ENCODE measurements at regions not wholly inside any gene's neighbourhood (a gene's known extent, or its start where the extent isn't known, plus 50 kb on each side); places are given as distances from the start of the nearest gene placed in this dataset.
A peak's percentile ranks its signal among the peaks of the same experiment; 100 is the strongest.

GRCh38 chr15:62844564-62845240, 197.8 kb upstream of the TPM1 start:
- peaks cover 7 to 38% (median 30%) of the 10 kb centered on the region in 4 donors for H3K4me1 ChIP-seq (ENCODE audit: control insufficient read depth in 4 of 4, insufficient read depth in 4 of 4, low read length in 3 of 4)
- no peaks in the 10 kb centered on the region for H3K27me3 ChIP-seq (ENCODE audit: control insufficient read depth in 4 of 4, insufficient read depth in 4 of 4, low read length in 3 of 4)
- no peak overlapping the region for H3K4me3 ChIP-seq (ENCODE audit: low read depth in 1 of 3, low read length in 3 of 3)
- H3K9me3 ChIP-seq (ENCODE audit: control insufficient read depth in 4 of 4, low read length in 3 of 4): no peaks in the 10 kb centered on the region
- H3K36me3 ChIP-seq (ENCODE audit: control insufficient read depth in 4 of 4, insufficient read depth in 3 of 4, low read depth in 1 of 4, low read length in 3 of 4): peaks cover 0 to 8% (median 3%) of the 10 kb centered on the region in 4 donors
- H3K27ac ChIP-seq (ENCODE audit: low read depth in 1 of 2, low read length in 2 of 2): no peak overlapping the region
- 78% methylated on average over 10 of the region's 10 CpGs for WGBS
- no peak for DNase-seq (ENCODE audit: low spot score)
- no peak overlapping the region for H3K9ac ChIP-seq (ENCODE audit: low read depth in 1 of 2, low read length in 2 of 2)
- TF ChIP-seq JUND (IDR thresholded peaks at IDR 0.05) (no peak), GABPA (IDR thresholded peaks at IDR 0.05 in 1 of 2, conservative IDR thresholded peaks at IDR 0.05 in 1 of 2) (no peak), TAF1 (conservative IDR thresholded peaks at IDR 0.05) (no peak)

GRCh38 chr15:62845241-62846126, 197.1 kb upstream of the TPM1 start:
- 57% methylated on average over 12 of the region's 12 CpGs for WGBS
- Histone ChIP-seq H3K4me3 (ENCODE audit: low read depth in 1 of 3, low read length in 3 of 3) (no peak overlapping the region), H3K27ac (ENCODE audit: low read depth in 1 of 2, low read length in 2 of 2) (no peak overlapping the region), H3K9me3 (ENCODE audit: control insufficient read depth in 4 of 4, low read length in 3 of 4) (no peaks in the 10 kb centered on the region), H3K36me3 (ENCODE audit: control insufficient read depth in 4 of 4, insufficient read depth in 3 of 4, low read depth in 1 of 4, low read length in 3 of 4) (no peaks in the 10 kb centered on the region), H3K9ac (ENCODE audit: low read depth in 1 of 2, low read length in 2 of 2) (no peak overlapping the region), H3K4me1 (ENCODE audit: control insufficient read depth in 4 of 4, insufficient read depth in 4 of 4, low read length in 3 of 4) (peaks cover 9 to 40% (median 32%) of the 10 kb centered on the region in 4 donors), H3K27me3 (ENCODE audit: control insufficient read depth in 4 of 4, insufficient read depth in 4 of 4, low read length in 3 of 4) (no peaks in the 10 kb centered on the region)
- TF ChIP-seq RAD21 (IDR thresholded peaks at IDR 0.05): peak in 1 of 2 donors; percentile 40
- no peak for TF ChIP-seq MAX (IDR thresholded peaks at IDR 0.05)
- no peak for TF ChIP-seq FOXA1 (IDR thresholded peaks at IDR 0.05)
- no peak for TF ChIP-seq FOXA2 (IDR thresholded peaks at IDR 0.05)
- no peak for TF ChIP-seq JUND (IDR thresholded peaks at IDR 0.05)
- TF ChIP-seq HNF4G (IDR thresholded peaks at IDR 0.05): peak; percentile 51
- TF ChIP-seq CTCF (IDR thresholded peaks at IDR 0.05; ENCODE audit: low read depth, low read length, missing input control): no peak
- no peak for TF ChIP-seq REST (IDR thresholded peaks at IDR 0.05)
- no peak for TF ChIP-seq YY1 (IDR thresholded peaks at IDR 0.05)
- no peak for TF ChIP-seq EGR1 (IDR thresholded peaks at IDR 0.05; ENCODE audit: low read depth in 2 of 2)
- TF ChIP-seq ZBTB33 (IDR thresholded peaks at IDR 0.05): no peak
- no peak for TF ChIP-seq ATF3 (IDR thresholded peaks at IDR 0.05)
- TF ChIP-seq GABPA (IDR thresholded peaks at IDR 0.05 in 1 of 2, conservative IDR thresholded peaks at IDR 0.05 in 1 of 2): no peak
- TF ChIP-seq NR2F2 (IDR thresholded peaks at IDR 0.05): no peak
- TF ChIP-seq SP1 (IDR thresholded peaks at IDR 0.05): peak; percentile 52
- TF ChIP-seq TAF1 (conservative IDR thresholded peaks at IDR 0.05): no peak
- peak; percentile 59 to 90 for TF ChIP-seq HNF4A (conservative IDR thresholded peaks at IDR 0.05)
- TF ChIP-seq RXRA (IDR thresholded peaks at IDR 0.05): peak; percentile 16 to 56
- DNase-seq (ENCODE audit: low spot score): no peak

Data from liver (tissue), 8 donors.